Muscle layer of colon (tissue), 2 donors: ENCODE measurements at regions not wholly inside any gene's neighbourhood (a gene's known extent, or its start where the extent isn't known, plus 50 kb on each side); places are given as distances from the start of the nearest gene placed in this dataset.

Experiments
- H3K27ac ChIP-seq: one replicate; pipeline ENCODE4 v1.7.0; 2013; ENCODE audit warnings: low read depth, mild to moderate bottlenecking, low read length, moderate library complexity
- H3K27me3 ChIP-seq, 2 donors: one replicate each; pipeline ENCODE4 v1.7.0; 2013; ENCODE audit warnings: low read length in 2 of 2, mild to moderate bottlenecking in 2 of 2; ENCODE audit not compliant: insufficient read depth in 2 of 2, control insufficient read depth in 1 of 2
- H3K36me3 ChIP-seq: one replicate; pipeline ENCODE4 v1.7.0; 2013; ENCODE audit warnings: mild to moderate bottlenecking, low read length; ENCODE audit not compliant: insufficient read depth
- H3K4me1 ChIP-seq: one replicate; pipeline ENCODE4 v1.7.0; 2013; ENCODE audit warnings: mild to moderate bottlenecking, low read length; ENCODE audit not compliant: insufficient read depth
- H3K4me3 ChIP-seq, 2 donors: one replicate each; pipeline ENCODE4 v1.7.0; 2013; ENCODE audit warnings: low read length in 2 of 2, low read depth in 1 of 2, mild to moderate bottlenecking in 1 of 2, moderate library complexity in 1 of 2
- H3K9ac ChIP-seq: one replicate; pipeline ENCODE4 v1.7.0; 2013; ENCODE audit warnings: low read length
- H3K9me3 ChIP-seq: one replicate; pipeline ENCODE4 v1.7.0; 2013; ENCODE audit warnings: mild to moderate bottlenecking, low read length
- donor health status: abdominal sarcoma.
- donor health status: Adenocarcinoma of cecum.

DNA sequence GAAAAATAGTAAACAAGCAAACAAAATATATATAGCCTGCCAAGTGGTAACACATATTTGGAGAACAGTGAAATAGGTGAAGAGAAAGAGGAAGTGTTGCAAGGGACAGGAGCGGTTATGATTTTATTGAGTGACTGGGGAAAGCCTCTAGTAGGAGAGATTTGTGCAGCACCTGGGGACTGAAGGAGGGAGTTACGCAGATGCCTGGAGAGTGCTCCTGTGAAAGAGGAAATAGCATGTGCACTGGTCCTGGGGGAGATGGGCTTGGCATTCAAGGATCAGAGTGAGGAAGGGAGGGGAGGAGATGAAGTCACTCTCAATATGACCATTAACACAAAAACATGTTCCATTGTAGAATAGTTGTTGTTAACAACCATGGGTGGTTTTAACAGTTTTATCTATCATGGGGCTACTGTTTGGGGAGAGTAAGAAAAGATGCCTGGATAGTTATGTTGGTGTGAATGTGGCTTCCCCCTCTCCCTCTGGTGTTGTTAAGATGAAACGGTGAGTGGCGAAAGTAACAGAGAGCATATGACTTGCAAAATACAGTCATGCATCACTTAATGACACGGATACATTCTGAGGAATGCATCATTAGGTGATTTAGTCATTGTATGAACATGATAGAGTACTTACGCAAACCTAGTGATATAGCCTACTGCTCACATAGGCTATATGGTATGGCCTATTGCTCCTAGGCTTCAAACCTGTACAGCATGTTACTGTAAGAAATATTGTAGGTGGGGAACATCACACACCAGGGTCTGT is 251.7 kb upstream of the ARGLU1 start:
- Histone ChIP-seq H3K4me3 (no peak overlapping the region), H3K27me3 (no peaks in the 10 kb centered on the region), H3K36me3 (no peaks in the 10 kb centered on the region), H3K9ac (no peak overlapping the region), H3K9me3 (no peaks in the 10 kb centered on the region), H3K4me1 (no peaks in the 10 kb centered on the region), H3K27ac (no peak overlapping the region)

DNA sequence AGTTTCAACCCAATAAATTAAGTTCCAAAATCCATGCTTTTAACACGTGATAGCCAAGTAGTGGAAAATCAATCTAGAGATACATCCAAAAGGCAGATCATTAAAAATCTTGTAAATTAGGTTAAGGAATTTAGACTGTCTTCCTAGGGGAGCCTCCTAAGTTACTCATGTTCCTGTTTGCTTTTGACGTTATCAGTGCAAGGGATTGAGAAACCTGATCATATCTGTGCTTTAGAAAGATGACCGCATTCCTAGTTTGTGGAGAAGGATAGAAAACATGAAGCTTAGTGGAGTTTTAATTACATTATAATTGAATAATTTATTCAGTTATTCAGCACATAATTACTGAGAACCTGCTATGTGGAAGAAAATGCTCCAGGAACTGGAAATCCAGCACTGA is 251.0 kb upstream of the ARGLU1 start:
- Histone ChIP-seq H3K36me3 (no peaks in the 10 kb centered on the region), H3K9me3 (no peaks in the 10 kb centered on the region), H3K27ac (no peak overlapping the region)

DNA sequence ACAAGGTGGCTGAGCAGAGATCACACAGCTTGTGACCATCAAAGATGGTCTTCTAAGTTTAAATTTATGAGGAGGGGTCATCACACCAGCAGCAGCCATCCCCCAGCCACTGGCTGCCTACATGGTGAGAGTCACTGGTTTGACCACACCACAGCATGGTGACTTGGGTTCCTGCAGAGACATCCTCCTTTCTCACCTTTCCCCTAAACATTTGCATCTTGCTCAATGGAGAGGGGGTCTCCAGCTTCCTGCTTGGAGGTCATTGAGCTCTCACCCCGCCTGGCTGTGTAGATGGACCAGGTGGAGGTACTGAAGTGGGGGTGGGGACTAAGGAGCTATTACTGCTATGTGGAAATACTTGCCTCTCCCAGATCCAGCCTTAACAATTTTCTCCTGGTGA is 247.6 kb upstream of the ARGLU1 start:
- H3K4me1 ChIP-seq = no peaks in the 10 kb centered on the region
- no peak overlapping the region for H3K27ac ChIP-seq
- H3K27me3 ChIP-seq = no peaks in the 10 kb centered on the region

More for the DNA sequence above, 251.0 kb upstream of the ARGLU1 start:
- Histone ChIP-seq H3K9ac (no peak overlapping the region), H3K27me3 (no peaks in the 10 kb centered on the region), H3K4me3 (no peak overlapping the region), H3K4me1 (no peaks in the 10 kb centered on the region)

DNA sequence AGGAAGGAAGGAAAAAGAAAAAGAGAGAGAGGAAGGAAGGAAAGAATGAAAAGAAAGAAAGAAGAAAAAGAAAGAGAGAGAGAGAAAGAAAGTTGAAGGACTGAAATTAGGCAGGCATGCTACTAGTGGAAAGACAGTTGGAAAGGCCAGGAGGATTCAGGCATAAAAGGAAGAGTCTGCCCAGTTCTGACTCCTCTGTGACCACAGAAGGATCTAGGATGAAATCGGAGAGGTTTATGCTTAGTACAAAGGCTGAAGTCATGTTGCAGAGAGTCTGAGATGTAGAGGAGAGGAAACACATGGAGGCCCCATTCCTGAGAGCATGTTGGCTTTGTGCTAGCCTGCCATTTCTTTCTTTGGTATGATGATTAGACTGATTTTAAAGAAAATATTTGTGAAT is 246.5 kb upstream of the ARGLU1 start:
- no peaks in the 10 kb centered on the region for H3K36me3 ChIP-seq
- no peak overlapping the region for H3K27ac ChIP-seq
- H3K4me1 ChIP-seq = no peaks in the 10 kb centered on the region
- H3K4me3 ChIP-seq = no peak overlapping the region
- H3K9me3 ChIP-seq = no peaks in the 10 kb centered on the region
- H3K9ac ChIP-seq = no peak overlapping the region
- H3K27me3 ChIP-seq = no peaks in the 10 kb centered on the region

More for the DNA sequence above, 247.6 kb upstream of the ARGLU1 start:
- no peaks in the 10 kb centered on the region for H3K9me3 ChIP-seq
- no peak overlapping the region for H3K9ac ChIP-seq
- H3K4me3 ChIP-seq = no peak overlapping the region
- no peaks in the 10 kb centered on the region for H3K36me3 ChIP-seq

DNA sequence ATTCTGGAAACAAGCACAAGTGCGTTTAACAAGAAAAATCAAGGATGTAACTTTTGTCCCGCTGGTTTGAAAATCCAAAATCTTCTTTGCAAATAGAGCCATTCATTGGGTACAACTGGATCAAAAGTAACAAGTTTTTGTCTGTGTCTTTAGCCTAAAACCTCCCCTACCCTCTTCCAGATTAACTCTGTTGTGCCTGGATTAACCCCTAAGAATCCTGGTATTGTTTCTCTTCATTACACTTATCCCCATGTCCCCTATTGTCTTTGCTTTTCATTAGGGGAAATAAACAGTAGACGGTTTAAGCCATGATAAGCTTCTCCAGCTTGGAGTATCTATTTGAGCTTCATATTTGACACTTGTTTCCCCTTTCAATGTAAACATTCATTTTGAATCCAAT is 242.1 kb upstream of the ARGLU1 start:
- no peaks in the 10 kb centered on the region for H3K36me3 ChIP-seq
- H3K27me3 ChIP-seq = no peaks in the 10 kb centered on the region
- H3K4me3 ChIP-seq = no peak overlapping the region
- H3K27ac ChIP-seq = no peak overlapping the region
- no peak overlapping the region for H3K9ac ChIP-seq
- no peaks in the 10 kb centered on the region for H3K9me3 ChIP-seq
- H3K4me1 ChIP-seq = no peaks in the 10 kb centered on the region

DNA sequence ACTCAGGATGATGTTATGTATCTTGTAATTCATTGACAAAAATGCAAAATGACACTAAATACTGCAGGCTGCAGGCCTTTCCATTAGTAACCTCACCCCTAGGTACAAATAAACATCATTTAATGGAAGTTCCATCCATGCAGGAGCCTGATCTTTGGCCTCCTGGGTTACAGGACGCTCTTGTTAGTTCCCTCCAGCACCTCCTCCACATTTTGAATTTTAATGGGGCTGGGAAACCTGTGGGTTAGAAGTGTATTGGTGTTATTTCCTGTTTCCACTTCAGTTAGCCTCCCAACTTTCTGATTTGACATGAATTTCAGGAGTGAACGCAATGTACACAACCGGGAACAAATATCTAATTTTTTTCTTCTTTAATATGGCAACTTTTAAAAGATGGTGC is 237.1 kb upstream of the ARGLU1 start:
- no peaks in the 10 kb centered on the region for H3K36me3 ChIP-seq

DNA sequence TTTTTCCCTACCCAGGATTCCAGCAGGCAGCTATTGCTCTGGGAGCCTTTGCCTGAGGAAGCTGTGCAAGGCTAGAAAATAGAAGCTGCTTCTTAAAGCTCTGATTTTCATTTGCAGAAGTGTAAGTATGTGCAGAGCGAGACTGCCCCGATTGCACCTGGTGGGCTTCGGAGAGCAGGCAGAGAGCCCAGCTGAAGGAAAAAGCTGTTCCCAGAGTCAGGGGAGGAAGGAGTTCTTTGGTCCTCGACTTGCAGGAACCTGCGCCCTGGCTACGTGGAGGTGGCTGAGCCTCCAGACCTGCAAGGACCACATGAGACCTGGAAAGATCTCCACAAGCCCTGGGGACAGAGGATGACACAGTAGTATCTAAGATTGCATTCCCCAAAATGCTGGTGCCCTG is 235.0 kb upstream of the ARGLU1 start:
- Histone ChIP-seq H3K27ac (no peak overlapping the region), H3K9ac (no peak overlapping the region), H3K9me3 (no peaks in the 10 kb centered on the region), H3K4me1 (no peaks in the 10 kb centered on the region), H3K27me3 (no peaks in the 10 kb centered on the region), H3K36me3 (no peaks in the 10 kb centered on the region), H3K4me3 (no peak overlapping the region)

More for the DNA sequence above, 237.1 kb upstream of the ARGLU1 start:
- no peak overlapping the region for H3K27ac ChIP-seq
- H3K9ac ChIP-seq = no peak overlapping the region
- H3K9me3 ChIP-seq = no peaks in the 10 kb centered on the region
- H3K4me1 ChIP-seq = no peaks in the 10 kb centered on the region
- no peaks in the 10 kb centered on the region for H3K27me3 ChIP-seq
- no peak overlapping the region for H3K4me3 ChIP-seq

DNA sequence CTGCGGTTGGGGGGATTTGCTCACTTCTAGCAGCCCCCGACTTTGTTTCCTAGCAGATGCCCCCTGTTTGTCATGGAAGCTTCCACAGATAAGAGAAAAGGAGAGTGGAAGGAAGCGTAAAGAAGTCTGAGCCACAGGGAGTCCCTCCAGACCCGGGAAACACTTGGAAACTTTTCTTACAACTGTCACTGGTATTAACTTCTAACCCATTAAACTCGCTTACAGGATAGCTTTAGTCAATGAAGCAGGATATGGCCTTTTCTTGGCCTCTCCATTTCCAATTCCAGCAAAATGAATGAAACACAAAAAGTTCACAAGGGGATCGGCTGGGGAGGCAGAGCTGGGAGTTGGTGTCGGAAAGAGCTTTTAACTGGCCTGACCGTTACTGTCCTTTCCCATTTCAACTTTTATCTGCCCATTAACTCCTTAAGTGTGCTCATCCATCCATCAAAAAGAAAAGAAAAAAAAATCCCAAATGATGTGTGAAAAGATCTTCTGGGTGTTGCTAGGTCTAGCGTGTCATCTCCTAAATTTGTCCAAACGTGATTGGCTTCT is 231.9 kb upstream of the ARGLU1 start:
- no peaks in the 10 kb centered on the region for H3K27me3 ChIP-seq
- H3K36me3 ChIP-seq = no peaks in the 10 kb centered on the region
- no peaks in the 10 kb centered on the region for H3K9me3 ChIP-seq
- no peak overlapping the region for H3K4me3 ChIP-seq
- no peak overlapping the region for H3K27ac ChIP-seq
- H3K9ac ChIP-seq = no peak overlapping the region
- H3K4me1 ChIP-seq = no peaks in the 10 kb centered on the region

DNA sequence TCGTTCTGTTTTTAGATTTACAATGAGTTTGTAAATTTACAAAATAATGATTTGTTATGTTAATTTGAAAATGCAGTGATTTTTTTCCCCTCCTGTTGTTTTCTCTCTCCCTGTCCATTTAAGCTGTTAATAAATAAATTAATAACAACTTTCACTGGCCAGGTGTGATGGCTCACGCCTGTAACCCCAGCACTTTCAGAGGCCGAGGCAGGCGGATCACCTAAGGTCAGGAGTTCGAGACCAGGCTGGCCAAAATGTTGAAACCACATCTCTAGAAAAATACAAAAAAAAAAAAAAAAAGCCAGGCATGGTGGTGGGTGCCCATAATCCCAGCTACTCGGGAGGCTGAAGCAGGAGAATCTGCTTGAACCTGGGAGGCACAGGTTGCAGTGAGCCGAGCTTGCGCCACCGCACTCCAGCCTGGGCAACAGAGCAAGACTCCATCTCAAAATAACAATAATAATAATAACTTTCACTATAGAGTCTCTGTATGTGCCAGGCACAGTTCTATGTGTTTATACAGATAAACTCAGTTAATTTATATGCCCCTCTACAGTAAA is 229.2 kb upstream of the ARGLU1 start:
- Histone ChIP-seq H3K9ac (no peak overlapping the region), H3K4me3 (no peak overlapping the region), H3K36me3 (no peaks in the 10 kb centered on the region), H3K9me3 (no peaks in the 10 kb centered on the region), H3K4me1 (no peaks in the 10 kb centered on the region), H3K27ac (no peak overlapping the region), H3K27me3 (no peaks in the 10 kb centered on the region)

DNA sequence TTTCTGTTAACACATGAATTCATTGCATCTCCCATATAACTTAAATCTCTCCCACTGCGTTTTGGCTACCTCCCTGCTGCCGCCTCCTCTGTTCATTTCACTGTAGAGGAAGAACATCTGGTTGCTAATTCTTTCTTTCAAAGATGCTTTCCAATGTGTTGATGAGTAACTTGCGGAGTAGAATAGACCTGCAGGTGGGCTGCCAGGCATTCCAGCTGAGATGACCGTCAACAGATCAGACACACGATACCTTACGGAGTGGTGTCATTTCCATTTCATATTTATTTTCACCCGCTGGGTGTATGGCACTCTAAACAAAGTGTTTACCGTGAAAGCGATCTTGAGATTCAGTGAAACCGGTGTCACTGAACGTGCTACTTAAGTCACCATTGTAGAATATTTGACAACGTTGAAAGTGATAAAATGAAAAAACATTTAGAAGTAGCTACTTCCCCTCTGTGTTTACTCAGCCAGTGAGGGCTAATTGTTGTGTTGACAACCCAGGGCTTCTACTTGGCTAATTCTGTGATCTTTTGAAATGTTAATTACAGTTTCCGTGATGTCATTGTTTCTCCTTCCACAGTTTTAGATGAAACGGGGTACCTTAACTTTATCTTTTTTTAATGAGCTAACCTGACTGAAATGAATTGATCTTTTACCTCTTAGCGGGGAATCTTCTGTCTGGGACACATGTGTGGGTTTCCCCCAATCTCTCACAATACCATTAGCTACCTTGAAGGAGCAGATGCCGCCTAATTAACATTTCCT is 228.5 kb upstream of the ARGLU1 start:
- Histone ChIP-seq H3K4me1 (no peaks in the 10 kb centered on the region), H3K4me3 (peak overlapping the region in 1 of 2 donors; percentile 18), H3K9ac (no peak overlapping the region), H3K27ac (no peak overlapping the region), H3K9me3 (no peaks in the 10 kb centered on the region), H3K36me3 (no peaks in the 10 kb centered on the region), H3K27me3 (no peaks in the 10 kb centered on the region)

DNA sequence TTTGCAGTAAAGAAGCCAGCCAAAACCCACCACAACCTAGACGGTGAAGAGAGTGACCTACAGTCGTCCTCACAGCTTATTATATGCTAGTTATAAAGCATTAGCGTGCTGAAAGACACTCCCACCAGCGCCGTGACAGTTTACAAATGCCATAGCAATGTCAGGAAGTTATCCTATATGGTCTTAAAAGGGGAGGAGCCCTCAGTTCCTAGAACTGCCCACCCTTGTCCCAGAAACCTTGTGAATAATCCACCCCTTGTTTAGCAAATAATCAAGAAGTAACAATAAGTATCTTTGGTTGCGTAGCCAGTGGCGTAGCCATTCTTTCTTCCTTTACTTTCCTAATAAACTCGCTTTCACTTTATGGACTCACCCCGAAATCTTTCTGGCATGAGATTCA is 227.9 kb upstream of the ARGLU1 start:
- no peaks in the 10 kb centered on the region for H3K9me3 ChIP-seq
- H3K27ac ChIP-seq = no peak overlapping the region
- H3K4me3 ChIP-seq = peak overlapping the region in 1 of 2 donors; percentile 18
- H3K27me3 ChIP-seq = no peaks in the 10 kb centered on the region
- H3K36me3 ChIP-seq = no peaks in the 10 kb centered on the region
- H3K9ac ChIP-seq = no peak overlapping the region
- H3K4me1 ChIP-seq = no peaks in the 10 kb centered on the region
